Heart right ventricle (tissue), 16 donors: ENCODE measurements at regions not wholly inside any gene's neighbourhood (a gene's known extent, or its start where the extent isn't known, plus 50 kb on each side); places are given as distances from the start of the nearest gene placed in this dataset.

ENCODE experiments used
- ATAC-seq, 8 donors: fragments of 200-7000 bp; cut with Tn5 transposase; one replicate each; pipeline ENCODE4 v1.9.1; 2020; ENCODE audit warnings: mild to moderate bottlenecking in 8 of 8, moderate library complexity in 8 of 8, moderate number of reproducible peaks in 1 of 8
- DNase-seq, 2 donors: peaks; one replicate each; pipeline ENCODE4 v3.0.0-alpha.2; 2020
- H3K27ac ChIP-seq, 10 donors: fragments of 200-600 bp; sonication (generic) in 2 of 10; one replicate each; pipeline versions ENCODE4 v1.5.0 to v1.8.0; 2020 to 2022; ENCODE audit warnings: mild to moderate bottlenecking in 3 of 10
- H3K27me3 ChIP-seq, 7 donors: fragments of 200-600 bp; one replicate each; pipeline ENCODE4 v1.8.0; 2021 to 2022; ENCODE audit warnings: mild to moderate bottlenecking in 2 of 7
- H3K36me3 ChIP-seq, 9 donors: fragments of 200-600 bp; sonication (generic) in 1 of 9; one replicate each; pipeline versions ENCODE4 v1.5.0 to v1.8.0; 2020 to 2022; ENCODE audit warnings: mild to moderate bottlenecking in 2 of 9
- H3K4me1 ChIP-seq, 9 donors: fragments of 200-600 bp; sonication (generic) in 1 of 9; one replicate each; pipeline versions ENCODE4 v1.5.0 to v1.8.0; 2020 to 2022; ENCODE audit warnings: mild to moderate bottlenecking in 4 of 9
- H3K4me3 ChIP-seq, 10 donors: fragments of 200-600 bp; sonication (generic) in 2 of 10; one replicate each; pipeline versions ENCODE4 v1.5.0 to v1.8.0; 2020 to 2022; ENCODE audit warnings: mild to moderate bottlenecking in 7 of 10, moderate library complexity in 2 of 10
- H3K9me3 ChIP-seq, 11 donors: fragments of 200-600 bp in 10 of 11; sonication (generic) in 2 of 11; one replicate each; pipeline versions ENCODE4 v1.5.0 to v1.8.0; 2013 to 2022; ENCODE audit warnings: mild to moderate bottlenecking in 2 of 11, control low read depth in 1 of 11, moderate library complexity in 1 of 11
- CTCF ChIP-seq, 9 donors: fragments of 200-600 bp; sonication (generic) in 2 of 9; IDR thresholded peaks; one replicate each; pipeline versions ENCODE4 v1.5.0 to v1.8.0; 2021 to 2022; ENCODE audit warnings: antibody characterized with exemption in 9 of 9, mild to moderate bottlenecking in 5 of 9, moderate library complexity in 1 of 9
- WGBS, 2 donors: extraction: QIAGEN DNeasy Blood & Tissue Kit; methylation state at CpG; one replicate each; pipeline ENCODE4 v1.1.7; 2013; ENCODE audit warnings: inconsistent platforms in 1 of 2; 5-methylcytosine and 5-hydroxymethylcytosine counted together
- intact Hi-C, 10 donors: fragments of 100-400 bp; cut with DNase I; formaldehyde crosslinking; loops; one replicate each; pipeline versions ENCODE4 v1.11.1 to v1.14.2; 2022
- donor health status: Arrhythmogenic right ventricular cardiomyopathy.
- donor health status: ischemic (EF 13 %, LVEDD 7.1; RV severe dilation, severe dysfunction).
- donor health status: healthy with polysubstance abuse.
- donor health status: DM: no; HTN: yes; CAD: no.
- donor health status: DM: no; HTN: no; CAD: no.
- donor health status: ischemic (EF 25% LVEDD 6.9; RV normal size, moderate dysfunction).
- donor health status: ischemic (EF 25% LVEDD 5.7; RV mildly dilated, moderate dysfunction).
- donor health status: healthy.
- donor health status: DM: yes; HTN: yes; CAD: no.
- donor health status: Ischemic cardiomyopathy.
- donor health status: ischemic (EF 35%, LVEDD 5.7; RV mildly dilated, moderate dysfunction).
- donor health status: nonischemic (EF 11% LVEDD 7.7; RV severe dilation, severe dysfunction).
- donor health status: DM: yes; HTN: yes; CAD: no.
- donor health status: PGD.
- donor health status: ischemic (EF 29% LVEDD 5.4; RV normal size, mild dysfunction).
- donor health status: nonischemic (EF 23%, LVEDD 6.1; RV moderate dilation, normal function).

- TF ChIP-seq CTCF (IDR thresholded peaks at IDR 0.05), result no peak
- intact Hi-C loops, result no loop called here
- H3K4me1 ChIP-seq, result peaks cover 0 to 8% (median 0%) of the 10 kb centered on the region in 9 donors
- no peaks in the 10 kb centered on the region for H3K27me3 ChIP-seq
- H3K36me3 ChIP-seq, result no peaks in the 10 kb centered on the region
- WGBS, 2 donors, result 77 to 79% methylated on average over 2 of the region's 2 CpGs
- ATAC-seq (no peak), DNase-seq (no peak)
- no peak overlapping the region for H3K4me3 ChIP-seq
- H3K9me3 ChIP-seq, result no peaks in the 10 kb centered on the region
- H3K27ac ChIP-seq, result no peak overlapping the region
Observed at GRCh38 chr6:141664744-141665143, 468.0 kb upstream of the GJE1 start.

GRCh38 chr6:141659582-141659981 lies 473.1 kb upstream of the GJE1 start:
- 88% methylated on average over 3 of the region's 3 CpGs for WGBS, 2 donors
- Histone ChIP-seq H3K4me1 (no peaks in the 10 kb centered on the region), H3K4me3 (no peak overlapping the region), H3K36me3 (no peaks in the 10 kb centered on the region), H3K9me3 (peaks cover 0 to 17% (median 0%) of the 10 kb centered on the region in 11 donors), H3K27me3 (no peaks in the 10 kb centered on the region), H3K27ac (no peak overlapping the region)
- intact Hi-C loops, result no loop called here
- TF ChIP-seq CTCF (IDR thresholded peaks at IDR 0.05), result no peak
- DNase-seq (no peak), ATAC-seq (no peak)

GRCh38 chr6:141658696-141659095 lies 474.0 kb upstream of the GJE1 start:
- ATAC-seq, result no peak
- H3K9me3 ChIP-seq, result peaks cover 0 to 17% (median 0%) of the 10 kb centered on the region in 11 donors
- H3K4me3 ChIP-seq, result no peak overlapping the region
- H3K36me3 ChIP-seq, result no peaks in the 10 kb centered on the region
- H3K4me1 ChIP-seq, result no peaks in the 10 kb centered on the region
- H3K27ac ChIP-seq, result no peak overlapping the region
- DNase-seq, result no peak
- intact Hi-C loops, result no loop called here
- WGBS, 2 donors, result 80 to 85% methylated on average over 2 of the region's 2 CpGs
- no peaks in the 10 kb centered on the region for H3K27me3 ChIP-seq
- TF ChIP-seq CTCF (IDR thresholded peaks at IDR 0.05), result no peak

- H3K4me3 ChIP-seq, result no peak overlapping the region
- H3K27ac ChIP-seq, result no peak overlapping the region
- DNase-seq (no peak), ATAC-seq (no peak)
- H3K27me3 ChIP-seq, result no peaks in the 10 kb centered on the region
- no peaks in the 10 kb centered on the region for H3K4me1 ChIP-seq
- WGBS, 2 donors, result 97 to 98% methylated on average over 1 of the region's 1 CpG
- peaks cover 0 to 17% (median 0%) of the 10 kb centered on the region in 11 donors for H3K9me3 ChIP-seq
- H3K36me3 ChIP-seq, result no peaks in the 10 kb centered on the region
- no peak for TF ChIP-seq CTCF (IDR thresholded peaks at IDR 0.05)
- intact Hi-C loops, result no loop called here
Observed at GRCh38 chr6:141657812-141658211, 474.9 kb upstream of the GJE1 start.
